ENCODE measurements at regions not wholly inside any gene's neighbourhood (a gene's known extent, or its start where the extent isn't known, plus 50 kb on each side); places are given as distances from the start of the nearest gene placed in this dataset.

- TF ChIP-seq CTCF (IDR thresholded peaks at IDR 0.05) (no peak), POLR2AphosphoS5 (IDR thresholded peaks at IDR 0.05) (no peak)
Measured at GRCh38 chr1:238191170-238191569, 300.4 kb upstream of the ZP4 start.
